ENCODE measurements at regions not wholly inside any gene's neighbourhood (a gene's known extent, or its start where the extent isn't known, plus 50 kb on each side); places are given as distances from the start of the nearest gene placed in this dataset.

DNA sequence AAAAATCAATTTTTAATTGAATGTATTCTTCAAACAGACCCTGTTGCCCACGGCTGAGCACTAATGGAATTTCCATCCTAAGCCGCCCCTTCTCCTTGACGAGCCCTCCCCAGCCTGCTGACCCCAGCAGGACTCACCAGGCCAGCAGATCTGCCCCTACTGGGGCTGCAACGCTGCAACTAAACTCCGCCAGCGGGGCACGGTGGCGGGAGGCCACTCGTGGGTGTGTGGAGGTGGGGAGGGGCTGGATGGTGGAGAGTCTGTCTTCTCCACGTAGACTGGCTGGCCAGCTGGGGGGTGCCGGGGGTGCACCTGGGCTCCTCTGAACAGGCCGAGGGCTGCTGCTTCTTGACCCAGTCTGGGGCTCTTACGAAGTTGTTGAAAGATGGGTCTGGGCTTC lies 67.8 kb downstream of the ENGASE start:
- no peak for DNase-seq (ENCODE audit: low read depth in 2 of 3, low spot score in 2 of 3)

DNA sequence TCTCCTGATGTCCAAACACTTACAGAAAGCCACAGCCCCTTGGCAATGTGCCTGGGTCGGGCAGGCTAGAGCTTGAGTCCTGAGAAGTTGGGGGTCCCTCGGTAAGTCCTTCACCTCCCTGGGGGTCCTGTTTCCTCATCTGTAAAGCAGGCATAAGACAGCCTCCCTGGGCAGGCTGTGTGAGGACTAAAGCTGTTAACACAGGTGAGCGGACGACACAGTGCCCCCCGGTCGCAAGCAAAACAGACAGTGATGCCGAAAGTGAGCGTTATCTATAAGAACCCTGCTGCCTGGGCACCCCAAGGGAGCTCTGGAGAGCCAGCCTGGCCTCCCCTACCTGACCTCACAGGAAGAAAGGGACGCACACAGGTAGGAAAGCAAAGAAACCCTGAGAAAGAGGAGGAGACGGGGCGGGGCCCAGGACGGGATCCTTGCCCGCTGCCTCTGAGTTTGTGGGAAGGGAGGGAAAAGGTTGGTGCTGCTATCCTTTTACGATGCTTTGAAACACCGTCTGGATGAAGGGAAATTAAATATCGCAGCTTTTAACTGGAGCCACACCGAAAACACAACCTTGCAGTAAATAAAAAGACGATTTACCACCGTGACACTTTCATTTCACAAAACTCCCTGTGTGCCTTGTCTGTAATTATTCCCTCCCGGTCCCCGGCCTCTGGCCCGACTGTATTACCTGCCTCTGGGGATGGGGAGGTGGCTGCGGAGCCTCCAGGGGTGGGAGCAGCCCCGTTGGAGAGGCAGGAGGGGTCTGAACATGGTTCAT lies 67.1 kb downstream of the ENGASE start:
- DNase-seq (ENCODE audit: low read depth in 2 of 3, low spot score in 2 of 3), result no peak

DNA sequence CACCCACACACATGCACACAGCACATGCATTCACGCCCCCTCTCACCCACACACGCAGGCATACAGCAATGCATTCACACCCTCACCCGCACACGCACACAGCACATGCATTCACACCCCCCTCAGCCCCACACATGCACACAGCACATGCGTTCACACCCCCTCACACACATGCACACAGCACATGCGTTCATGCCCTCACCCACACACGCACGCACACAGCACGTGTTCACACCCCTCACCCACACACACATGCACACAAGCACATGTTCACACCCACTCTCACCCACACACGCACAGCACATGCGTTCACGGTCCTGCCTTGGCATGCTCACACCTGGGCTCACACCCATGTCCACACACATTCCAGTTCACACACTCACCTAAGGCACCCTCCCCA lies 64.2 kb downstream of the ENGASE start:
- no peak for DNase-seq (ENCODE audit: low read depth in 2 of 3, low spot score in 2 of 3)

DNA sequence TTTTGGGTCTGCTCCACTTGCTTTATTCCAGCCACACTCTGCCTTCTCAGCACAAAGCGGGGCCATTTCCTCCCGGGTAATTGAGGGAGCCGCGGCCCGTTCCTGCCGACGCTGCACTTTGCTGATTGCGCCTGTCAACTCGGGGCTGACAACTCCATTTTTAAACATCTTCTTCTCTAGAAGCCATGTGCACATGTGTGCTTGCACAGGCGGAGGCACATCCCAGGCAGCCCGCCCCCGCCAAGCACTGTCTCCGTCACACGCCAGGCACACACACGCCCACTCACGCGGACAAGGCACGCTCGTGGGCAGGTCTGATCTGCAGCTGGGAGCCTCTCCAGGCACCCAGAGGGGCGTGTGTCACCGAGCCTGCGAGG lies 63.2 kb downstream of the ENGASE start:
- DNase-seq (ENCODE audit: low read depth in 2 of 3, low spot score in 2 of 3), result no peak

DNA sequence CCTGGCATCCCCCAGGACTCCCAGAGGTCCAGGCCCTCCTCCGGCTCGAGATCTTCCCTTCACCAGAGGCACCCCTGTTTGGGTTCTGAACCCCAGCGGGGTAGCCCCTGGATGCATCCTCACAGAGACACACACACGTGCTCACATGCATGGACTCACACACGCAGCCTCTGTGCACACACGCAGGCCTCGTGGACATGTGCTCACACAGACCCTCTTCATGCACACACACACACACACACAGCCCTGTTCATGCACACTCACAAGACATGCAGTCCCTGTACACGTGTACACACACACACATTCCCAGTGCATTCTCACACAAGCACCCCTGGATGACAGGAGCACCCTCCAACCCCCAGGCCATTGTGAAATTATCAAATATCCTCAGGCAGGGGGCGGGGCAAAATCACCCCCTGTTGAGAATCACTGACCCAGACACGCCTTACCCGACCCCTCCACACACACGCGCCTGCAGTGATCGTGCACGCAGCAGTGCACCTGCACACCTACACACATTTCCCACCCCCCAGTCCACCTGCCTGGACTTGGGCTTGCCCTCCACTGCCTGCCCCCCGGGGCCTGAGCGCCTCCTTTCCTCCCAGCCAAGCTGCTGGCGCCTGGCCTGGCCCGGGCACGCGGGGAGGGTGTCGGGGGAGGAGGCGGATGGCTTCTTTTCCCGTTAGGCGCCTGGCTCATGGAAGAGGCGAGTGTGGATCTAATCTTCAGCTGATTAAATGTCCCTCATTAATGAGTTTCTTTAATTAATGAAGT lies 62.6 kb downstream of the ENGASE start:
- no peak for DNase-seq (ENCODE audit: low read depth in 2 of 3, low spot score in 2 of 3)

DNA sequence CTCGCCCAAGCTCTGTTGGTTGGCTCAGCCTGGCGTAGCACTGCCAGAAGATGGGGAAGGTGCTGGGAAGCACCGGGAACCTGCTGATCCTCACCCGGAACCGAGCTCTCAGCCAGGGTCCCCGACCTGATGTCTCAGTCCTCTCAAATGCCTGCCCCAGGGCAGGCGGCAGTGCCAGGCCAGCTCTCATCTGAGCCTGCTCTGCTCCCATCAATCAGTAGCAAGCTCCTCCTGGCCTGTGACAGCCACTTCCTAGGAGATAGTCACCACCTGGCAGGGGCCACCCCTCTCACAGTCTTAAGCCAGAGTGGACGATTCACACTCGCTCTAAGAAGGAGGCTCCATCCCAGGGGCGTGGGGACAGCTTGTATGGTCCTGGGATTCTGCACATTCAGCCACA lies 62.0 kb downstream of the ENGASE start:
- DNase-seq (ENCODE audit: low read depth in 2 of 3, low spot score in 2 of 3), result no peak

Data from activated CD8-positive, alpha-beta memory T cell treated with anti-CD3 and anti-CD28 coated beads for 48 hours (primary cell).